K562 (cell line): ENCODE measurements at regions not wholly inside any gene's neighbourhood (a gene's known extent, or its start where the extent isn't known, plus 50 kb on each side); places are given as distances from the start of the nearest gene placed in this dataset.

Source experiments
- CREM ChIP-seq: IDR thresholded peaks from 2 replicates; pipeline ENCODE4 v1.6.1; 2014; ENCODE audit warnings: antibody characterized with exemption, low read depth
- CTCF ChIP-seq, 3 experiments: IDR thresholded peaks in 2 of 3; conservative IDR thresholded peaks in 1 of 3; 2 replicates each; pipeline ENCODE4 v1.5.1; 2011 to 2012; ENCODE audit warnings: low read length in 3 of 3, mild to moderate bottlenecking in 3 of 3, control low read depth in 2 of 3, improper control_type of control experiment in 1 of 3, inconsistent platforms in 1 of 3, low read depth in 1 of 3, mixed read lengths in 1 of 3, moderate library complexity in 1 of 3; ENCODE audit not compliant: insufficient read depth in 2 of 3
- ESRRA ChIP-seq: fragments of 450-650 bp; IDR thresholded peaks from 2 replicates; pipeline ENCODE4 v1.6.1; 2014; ENCODE audit warnings: low read depth, mild to moderate bottlenecking, moderate library complexity, borderline replicate concordance
- HNRNPL ChIP-seq: fragments of 200-400 bp; formaldehyde crosslinking; IDR thresholded peaks from 2 replicates; pipeline ENCODE4 v1.6.1; 2017; ENCODE audit warnings: low read depth, mild to moderate bottlenecking, low read length
- KDM1A ChIP-seq, 2 experiments: fragments of 450-650 bp; IDR thresholded peaks; 2 replicates each; pipeline ENCODE4 v1.6.1; 2016; ENCODE audit warnings: mild to moderate bottlenecking in 2 of 2
- POLR2A ChIP-seq: fragments of 450-650 bp; conservative IDR thresholded peaks from 2 replicates; pipeline ENCODE4 v1.6.1; 2016
- RHOXF2B ChIP-seq: fragments of 250-450 bp; sonication (Bioruptor Pico); conservative IDR thresholded peaks from 2 replicates; pipeline ENCODE4 v1.5.1; 2021
- ZNF217 ChIP-seq: sonication (generic); formaldehyde crosslinking; IDR thresholded peaks from 2 replicates; pipeline ENCODE4 v1.8.0; 2022; ENCODE audit warnings: mild to moderate bottlenecking, missing genetic modification reagents
- ZNF274 ChIP-seq: IDR thresholded peaks from 2 replicates; pipeline ENCODE4 v1.6.1; 2011; ENCODE audit warnings: low read depth, mild to moderate bottlenecking, low read length, moderate library complexity, borderline replicate concordance

DNA sequence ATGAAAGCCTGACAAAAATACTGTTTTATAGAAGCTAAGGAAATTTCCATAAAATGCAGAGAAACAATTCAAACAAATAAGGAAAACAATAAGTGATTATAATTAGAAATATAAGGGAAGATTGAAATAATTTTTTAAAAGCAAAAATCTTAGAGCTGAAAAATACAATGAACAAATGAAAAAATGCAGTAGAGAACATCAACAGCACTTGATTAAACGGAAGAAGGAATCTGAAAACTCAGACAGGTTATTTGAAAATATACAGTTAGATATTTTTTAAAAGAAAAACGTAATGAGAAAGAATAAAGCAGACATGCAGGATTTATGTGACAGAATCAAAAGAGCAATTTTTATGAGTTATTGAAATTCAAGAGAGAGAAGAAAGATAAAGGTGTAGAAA, 279.1 kb upstream of the MAGI2 start:
- TF ChIP-seq CTCF (IDR thresholded peaks at IDR 0.05 in 2 of 3, conservative IDR thresholded peaks at IDR 0.05 in 1 of 3; ENCODE audit: insufficient read depth in 2 of 3, low read depth in 1 of 3, low read length in 3 of 3) (no peak), ZNF217 (CRISPR knock-in tag) (no peak), CREM (no peak), KDM1A (IDR thresholded peaks at IDR 0.05) (no peak), POLR2A (no peak), ESRRA (no peak), RHOXF2B (CRISPR knock-in tag) (no peak), HNRNPL (no peak), ZNF274 (no peak)
